ENCODE measurements at regions not wholly inside any gene's neighbourhood (a gene's known extent, or its start where the extent isn't known, plus 50 kb on each side); places are given as distances from the start of the nearest gene placed in this dataset.

- Histone ChIP-seq H3K36me3 (ENCODE audit: insufficient read depth, low read length) (no peaks in the 10 kb centered on the region), H3K4me1 (ENCODE audit: insufficient read depth, low read length) (peaks cover 2% of the 10 kb centered on the region), H3K9me3 (ENCODE audit: low read length) (no peaks in the 10 kb centered on the region), H2AFZ (ENCODE audit: low read depth, low read length) (no peak overlapping the region), H3K4me3 (ENCODE audit: low read length) (no peak overlapping the region), H3K27me3 (ENCODE audit: insufficient read depth, low read length) (no peaks in the 10 kb centered on the region)
Measured at GRCh38 chr3:55197021-55197420, 269.2 kb upstream of the LRTM1 start.

GRCh38 chr3:55196495-55196894 is 268.6 kb upstream of the LRTM1 start:
- no peaks in the 10 kb centered on the region for H3K27me3 ChIP-seq (ENCODE audit: insufficient read depth, low read length)
- no peaks in the 10 kb centered on the region for H3K36me3 ChIP-seq (ENCODE audit: insufficient read depth, low read length)
- H2AFZ ChIP-seq (ENCODE audit: low read depth, low read length): no peak overlapping the region

GRCh38 chr3:55194376-55194775 is 266.5 kb upstream of the LRTM1 start:
- Histone ChIP-seq H3K4me1 (ENCODE audit: insufficient read depth, low read length) (peaks cover 14% of the 10 kb centered on the region), H3K4me3 (ENCODE audit: low read length) (no peak overlapping the region), H3K36me3 (ENCODE audit: insufficient read depth, low read length) (no peaks in the 10 kb centered on the region), H3K27me3 (ENCODE audit: insufficient read depth, low read length) (no peaks in the 10 kb centered on the region), H2AFZ (ENCODE audit: low read depth, low read length) (no peak overlapping the region), H3K9me3 (ENCODE audit: low read length) (no peaks in the 10 kb centered on the region)

More at GRCh38 chr3:55196495-55196894, 268.6 kb upstream of the LRTM1 start:
- Histone ChIP-seq H3K9me3 (ENCODE audit: low read length) (no peaks in the 10 kb centered on the region), H3K4me3 (ENCODE audit: low read length) (no peak overlapping the region), H3K4me1 (ENCODE audit: insufficient read depth, low read length) (peaks cover 4% of the 10 kb centered on the region)

GRCh38 chr3:55191911-55192775 is 264.3 kb upstream of the LRTM1 start:
- Histone ChIP-seq H3K4me1 (ENCODE audit: insufficient read depth, low read length) (peaks cover 21% of the 10 kb centered on the region), H3K36me3 (ENCODE audit: insufficient read depth, low read length) (no peaks in the 10 kb centered on the region), H2AFZ (ENCODE audit: low read depth, low read length) (no peak overlapping the region), H3K4me3 (ENCODE audit: low read length) (no peak overlapping the region), H3K9me3 (ENCODE audit: low read length) (no peaks in the 10 kb centered on the region), H3K27me3 (ENCODE audit: insufficient read depth, low read length) (no peaks in the 10 kb centered on the region)

GRCh38 chr3:55190331-55190730 is 262.5 kb upstream of the LRTM1 start:
- no peak overlapping the region for H3K4me3 ChIP-seq (ENCODE audit: low read length)
- H3K27me3 ChIP-seq (ENCODE audit: insufficient read depth, low read length): no peaks in the 10 kb centered on the region
- H3K36me3 ChIP-seq (ENCODE audit: insufficient read depth, low read length): no peaks in the 10 kb centered on the region
- no peaks in the 10 kb centered on the region for H3K9me3 ChIP-seq (ENCODE audit: low read length)
- H3K4me1 ChIP-seq (ENCODE audit: insufficient read depth, low read length): peaks cover 21% of the 10 kb centered on the region
- no peak overlapping the region for H2AFZ ChIP-seq (ENCODE audit: low read depth, low read length)

- Histone ChIP-seq H3K4me1 (ENCODE audit: insufficient read depth, low read length) (peaks cover 21% of the 10 kb centered on the region), H3K27me3 (ENCODE audit: insufficient read depth, low read length) (no peaks in the 10 kb centered on the region), H3K4me3 (ENCODE audit: low read length) (no peak overlapping the region), H3K36me3 (ENCODE audit: insufficient read depth, low read length) (no peaks in the 10 kb centered on the region), H2AFZ (ENCODE audit: low read depth, low read length) (no peak overlapping the region), H3K9me3 (ENCODE audit: low read length) (no peaks in the 10 kb centered on the region)
Measured at GRCh38 chr3:55189359-55189801, 261.5 kb upstream of the LRTM1 start.

GRCh38 chr3:55185380-55185779 is 257.5 kb upstream of the LRTM1 start:
- Histone ChIP-seq H3K9me3 (ENCODE audit: low read length) (no peaks in the 10 kb centered on the region), H3K36me3 (ENCODE audit: insufficient read depth, low read length) (no peaks in the 10 kb centered on the region), H2AFZ (ENCODE audit: low read depth, low read length) (no peak overlapping the region), H3K27me3 (ENCODE audit: insufficient read depth, low read length) (no peaks in the 10 kb centered on the region), H3K4me3 (ENCODE audit: low read length) (no peak overlapping the region), H3K4me1 (ENCODE audit: insufficient read depth, low read length) (peaks cover 15% of the 10 kb centered on the region)

- no peaks in the 10 kb centered on the region for H3K27me3 ChIP-seq (ENCODE audit: insufficient read depth, low read length)
- H2AFZ ChIP-seq (ENCODE audit: low read depth, low read length): no peak overlapping the region
- no peak overlapping the region for H3K4me3 ChIP-seq (ENCODE audit: low read length)
- no peaks in the 10 kb centered on the region for H3K36me3 ChIP-seq (ENCODE audit: insufficient read depth, low read length)
- no peaks in the 10 kb centered on the region for H3K4me1 ChIP-seq (ENCODE audit: insufficient read depth, low read length)
- no peaks in the 10 kb centered on the region for H3K9me3 ChIP-seq (ENCODE audit: low read length)
Measured at GRCh38 chr3:55183201-55183600, 255.3 kb upstream of the LRTM1 start.

- Histone ChIP-seq H3K36me3 (ENCODE audit: insufficient read depth, low read length) (no peaks in the 10 kb centered on the region), H3K27me3 (ENCODE audit: insufficient read depth, low read length) (no peaks in the 10 kb centered on the region)
Measured at GRCh38 chr3:55180936-55181535, 253.2 kb upstream of the LRTM1 start.

GRCh38 chr3:55180161-55180560 is 252.3 kb upstream of the LRTM1 start:
- no peak overlapping the region for H3K4me3 ChIP-seq (ENCODE audit: low read length)
- H3K4me1 ChIP-seq (ENCODE audit: insufficient read depth, low read length): no peaks in the 10 kb centered on the region
- no peaks in the 10 kb centered on the region for H3K27me3 ChIP-seq (ENCODE audit: insufficient read depth, low read length)
- no peak overlapping the region for H2AFZ ChIP-seq (ENCODE audit: low read depth, low read length)
- H3K36me3 ChIP-seq (ENCODE audit: insufficient read depth, low read length): no peaks in the 10 kb centered on the region
- H3K9me3 ChIP-seq (ENCODE audit: low read length): no peaks in the 10 kb centered on the region

More at GRCh38 chr3:55180936-55181535, 253.2 kb upstream of the LRTM1 start:
- Histone ChIP-seq H3K4me1 (ENCODE audit: insufficient read depth, low read length) (no peaks in the 10 kb centered on the region), H3K4me3 (ENCODE audit: low read length) (no peak overlapping the region), H2AFZ (ENCODE audit: low read depth, low read length) (no peak overlapping the region), H3K9me3 (ENCODE audit: low read length) (no peaks in the 10 kb centered on the region)

GRCh38 chr3:55178336-55178735 is 250.5 kb upstream of the LRTM1 start:
- Histone ChIP-seq H3K27me3 (ENCODE audit: insufficient read depth, low read length) (no peaks in the 10 kb centered on the region), H3K9me3 (ENCODE audit: low read length) (no peaks in the 10 kb centered on the region), H3K4me1 (ENCODE audit: insufficient read depth, low read length) (no peaks in the 10 kb centered on the region), H3K36me3 (ENCODE audit: insufficient read depth, low read length) (no peaks in the 10 kb centered on the region), H2AFZ (ENCODE audit: low read depth, low read length) (no peak overlapping the region), H3K4me3 (ENCODE audit: low read length) (no peak overlapping the region)

- Histone ChIP-seq H3K27me3 (ENCODE audit: insufficient read depth, low read length) (no peaks in the 10 kb centered on the region), H3K4me3 (ENCODE audit: low read length) (no peak overlapping the region), H2AFZ (ENCODE audit: low read depth, low read length) (no peak overlapping the region), H3K4me1 (ENCODE audit: insufficient read depth, low read length) (no peaks in the 10 kb centered on the region), H3K9me3 (ENCODE audit: low read length) (no peaks in the 10 kb centered on the region), H3K36me3 (ENCODE audit: insufficient read depth, low read length) (no peaks in the 10 kb centered on the region)
Measured at GRCh38 chr3:55177749-55178148, 249.9 kb upstream of the LRTM1 start.

GRCh38 chr3:55175423-55175822 is 247.6 kb upstream of the LRTM1 start:
- H3K9me3 ChIP-seq (ENCODE audit: low read length): no peaks in the 10 kb centered on the region
- no peak overlapping the region for H3K4me3 ChIP-seq (ENCODE audit: low read length)
- no peaks in the 10 kb centered on the region for H3K4me1 ChIP-seq (ENCODE audit: insufficient read depth, low read length)
- no peaks in the 10 kb centered on the region for H3K27me3 ChIP-seq (ENCODE audit: insufficient read depth, low read length)
- H2AFZ ChIP-seq (ENCODE audit: low read depth, low read length): no peak overlapping the region
- H3K36me3 ChIP-seq (ENCODE audit: insufficient read depth, low read length): no peaks in the 10 kb centered on the region
